RWPE1 (cell line): ENCODE measurements at regions not wholly inside any gene's neighbourhood (a gene's known extent, or its start where the extent isn't known, plus 50 kb on each side); places are given as distances from the start of the nearest gene placed in this dataset.

Experiments used
- CTCF ChIA-PET: fragments of 350-600 bp; sonication (Branson Sonifier 250); formaldehyde crosslinking; extraction: SDS; loops from one replicate; lab custom pipeline; 2021; lab: Yijun Ruan, JAX
- POLR2A ChIA-PET: fragments of 400-600 bp; formaldehyde crosslinking; extraction: SDS; loops from one replicate; lab custom pipeline; 2020; ENCODE audit warnings: antibody characterized with exemption; ENCODE audit not compliant: low non-redundant PET; lab: Yijun Ruan, JAX
- DNase-seq: peaks from one replicate; pipeline ENCODE4 v3.0.0; 2012; ENCODE audit warnings: low spot score
- H3K27ac ChIP-seq: fragments of 450-650 bp; 2 replicates; pipeline ENCODE4 v1.5.1; 2017
- CTCF ChIP-seq: fragments of 450-650 bp; conservative IDR thresholded peaks from 2 replicates; pipeline ENCODE4 v1.5.1; 2017; ENCODE audit warnings: low read depth, mild to moderate bottlenecking

GRCh38 chr3:94429517-94429916, 366.7 kb downstream of the NSUN3 start:
- ChIA-PET POLR2A (no interaction called here), CTCF (no interaction called here)
- DNase-seq, result no peak
- H3K27ac ChIP-seq, result no peak overlapping the region
- no peak for TF ChIP-seq CTCF

GRCh38 chr3:94431876-94432570, 369.2 kb downstream of the NSUN3 start:
- no peak overlapping the region for H3K27ac ChIP-seq
- no peak for DNase-seq
- ChIA-PET CTCF (interaction anchor here (0.6 kb wide), 3 partner anchors 11 to 337 kb away, joined by 3 to 5 read pairs (median 3); no protein-coding TSS in a partner anchor), POLR2A (no interaction called here)
- TF ChIP-seq CTCF, result no peak

- CTCF ChIA-PET, result interaction anchor here (0.6 kb wide), 1 partner anchor 184 kb away, joined by 5 read pairs; no protein-coding TSS in a partner anchor
- POLR2A ChIA-PET, result no interaction called here
- no peak overlapping the region for H3K27ac ChIP-seq
- DNase-seq, result no peak
- TF ChIP-seq CTCF, result no peak
Observed at GRCh38 chr3:94433811-94434210, 370.9 kb downstream of the NSUN3 start.

- POLR2A ChIA-PET, result no interaction called here
- DNase-seq, result peak; percentile 66
Observed at GRCh38 chr3:94440767-94441493, 378.1 kb downstream of the NSUN3 start.

GRCh38 chr3:94441494-94441847, 378.6 kb downstream of the NSUN3 start:
- POLR2A ChIA-PET, result no interaction called here
- no peak for TF ChIP-seq CTCF
- no peak overlapping the region for H3K27ac ChIP-seq
- CTCF ChIA-PET, result no interaction called here
- DNase-seq, result no peak

More at GRCh38 chr3:94440767-94441493, 378.1 kb downstream of the NSUN3 start:
- CTCF ChIA-PET, result no interaction called here
- no peak overlapping the region for H3K27ac ChIP-seq
- TF ChIP-seq CTCF, result no peak

- CTCF ChIA-PET, result no interaction called here
- DNase-seq, result no peak
- POLR2A ChIA-PET, result no interaction called here
Observed at GRCh38 chr3:94453864-94454263, 391.0 kb downstream of the NSUN3 start.

More at GRCh38 chr3:94453864-94454263, 391.0 kb downstream of the NSUN3 start:
- no peak overlapping the region for H3K27ac ChIP-seq
- TF ChIP-seq CTCF, result no peak
